Muscle of leg (tissue), 3 donors: ENCODE measurements at regions not wholly inside any gene's neighbourhood (a gene's known extent, or its start where the extent isn't known, plus 50 kb on each side); places are given as distances from the start of the nearest gene placed in this dataset.

Experiments
- DNase-seq: peaks from one replicate; pipeline ENCODE4 v3.0.0; 2013
- H3K27ac ChIP-seq: one replicate; pipeline ENCODE4 v1.5.1; 2013; ENCODE audit warnings: mild to moderate bottlenecking, low read length, control low read depth
- H3K27me3 ChIP-seq: one replicate; pipeline ENCODE4 v1.6.1; 2013; ENCODE audit warnings: low read length; ENCODE audit not compliant: control insufficient read depth, insufficient read depth
- H3K36me3 ChIP-seq: one replicate; pipeline ENCODE4 v1.6.1; 2013; ENCODE audit warnings: low read length; ENCODE audit not compliant: control insufficient read depth, insufficient read depth
- H3K4me1 ChIP-seq: one replicate; pipeline ENCODE4 v1.6.1; 2013; ENCODE audit warnings: low read length; ENCODE audit not compliant: control insufficient read depth, insufficient read depth
- H3K4me3 ChIP-seq: one replicate; pipeline ENCODE4 v1.5.1; 2013; ENCODE audit warnings: low read length, control low read depth
- H3K9me3 ChIP-seq: replicated peaks from 2 replicates; pipeline ENCODE4 v1.6.1; 2013; ENCODE audit warnings: low read depth, low read length; ENCODE audit not compliant: control insufficient read depth
- WGBS: methylation state at CpG from one replicate; pipeline ENCODE4 v1.1.5; 2013; ENCODE audit warnings: missing lambda C conversion rate; ENCODE audit not compliant: insufficient coverage; 5-methylcytosine and 5-hydroxymethylcytosine counted together

DNA sequence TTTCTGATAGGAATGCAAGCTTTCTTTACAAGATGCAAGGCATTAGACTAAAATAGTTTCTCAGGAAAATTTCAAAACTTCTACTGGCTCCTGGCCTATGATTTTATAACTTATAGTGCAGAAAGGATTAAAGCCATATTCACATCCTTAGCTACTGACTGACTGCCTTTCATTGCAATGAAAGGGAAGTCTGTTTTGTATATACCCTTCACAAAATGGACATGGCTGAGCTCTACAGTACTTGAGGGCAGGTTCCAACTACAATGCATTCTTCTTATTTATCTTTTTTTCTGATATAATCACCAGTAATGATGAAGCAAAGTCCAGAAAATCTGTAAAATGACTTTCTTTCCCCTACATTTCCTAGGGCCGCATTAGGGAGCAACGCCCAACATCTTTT, 100.5 kb upstream of the ESRRG start:
- no peak overlapping the region for H3K4me3 ChIP-seq
- WGBS: no CpG with 5 or more reads among the region's 2 CpGs
- DNase-seq: no peak

DNA sequence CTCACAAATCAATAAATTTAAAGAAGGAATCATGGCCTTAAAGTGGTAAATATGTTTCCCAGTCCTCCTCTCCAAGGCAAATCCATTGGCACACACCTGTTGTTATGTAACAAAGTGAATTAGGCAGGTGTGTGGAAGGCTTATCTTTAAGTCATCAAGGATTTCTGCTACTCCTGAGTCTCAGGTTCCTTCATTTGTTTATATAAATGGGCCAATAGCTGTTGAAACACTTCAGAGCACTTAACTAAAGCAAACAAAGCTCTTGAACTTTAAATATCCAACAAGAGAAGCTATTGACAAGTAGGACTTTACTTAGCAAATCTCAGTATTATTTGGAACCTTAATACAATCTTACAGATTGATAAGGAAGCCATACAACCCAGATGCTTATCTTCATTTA, 99.3 kb upstream of the ESRRG start:
- H3K4me3 ChIP-seq: no peak overlapping the region
- no peak for DNase-seq
- no peaks in the 10 kb centered on the region for H3K9me3 ChIP-seq
- H3K4me1 ChIP-seq: peaks cover 3% of the 10 kb centered on the region
- H3K27ac ChIP-seq: no peak overlapping the region
- no peaks in the 10 kb centered on the region for H3K36me3 ChIP-seq
- H3K27me3 ChIP-seq: no peaks in the 10 kb centered on the region

More for the DNA sequence above, 100.5 kb upstream of the ESRRG start:
- Histone ChIP-seq H3K36me3 (no peaks in the 10 kb centered on the region), H3K27ac (no peak overlapping the region), H3K9me3 (no peaks in the 10 kb centered on the region), H3K4me1 (no peaks in the 10 kb centered on the region), H3K27me3 (no peaks in the 10 kb centered on the region)

DNA sequence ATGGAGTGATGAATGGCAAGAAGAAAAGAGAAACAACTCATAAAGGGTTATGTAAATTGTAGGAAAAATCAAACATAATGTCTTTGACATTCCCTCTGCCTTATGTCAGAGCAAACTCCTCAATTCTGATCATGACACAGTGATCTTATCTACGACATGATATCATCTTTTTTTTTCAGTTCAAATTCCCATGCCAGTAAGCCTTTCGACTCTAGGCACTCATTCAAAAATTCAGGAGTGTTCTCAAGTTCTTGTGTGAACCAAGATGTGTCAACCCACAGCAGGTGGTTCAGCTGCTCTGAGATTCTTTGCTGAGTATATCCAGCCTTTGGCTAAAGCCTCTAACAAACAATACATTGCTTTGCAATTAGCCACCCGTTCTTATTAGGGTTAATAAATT, 97.1 kb upstream of the ESRRG start:
- H3K4me3 ChIP-seq: no peak overlapping the region
- no peaks in the 10 kb centered on the region for H3K9me3 ChIP-seq
- peaks cover 9% of the 10 kb centered on the region for H3K4me1 ChIP-seq
- DNase-seq: peak; percentile 57
- no peaks in the 10 kb centered on the region for H3K27me3 ChIP-seq
- no peaks in the 10 kb centered on the region for H3K36me3 ChIP-seq
- H3K27ac ChIP-seq: no peak overlapping the region
- 57% methylated on average over 1 of the region's 3 CpGs for WGBS

DNA sequence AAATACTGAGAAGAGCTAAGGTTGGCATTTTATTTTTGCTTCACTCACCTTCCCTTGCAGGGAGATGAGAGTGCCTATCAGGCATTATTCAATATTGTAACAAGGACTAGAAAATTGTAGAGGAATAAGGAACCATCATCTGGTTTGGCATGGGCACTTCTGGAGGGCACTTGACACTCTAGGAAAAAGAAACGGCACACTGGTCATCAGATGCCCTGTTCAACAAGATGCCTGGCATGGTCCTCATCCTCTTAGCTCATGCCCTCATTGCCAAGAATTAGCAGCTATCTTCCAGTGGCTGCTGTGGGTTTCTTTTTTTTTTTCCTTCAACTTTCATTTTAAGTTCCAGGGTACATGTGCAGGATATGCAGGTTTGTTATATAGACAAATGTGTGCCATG, 95.1 kb upstream of the ESRRG start:
- 75% methylated on average over 1 of the region's 1 CpG for WGBS
- no peak for DNase-seq
- no peak overlapping the region for H3K27ac ChIP-seq
- no peaks in the 10 kb centered on the region for H3K27me3 ChIP-seq
- H3K9me3 ChIP-seq: no peaks in the 10 kb centered on the region
- H3K4me1 ChIP-seq: peaks cover 23% of the 10 kb centered on the region
- H3K36me3 ChIP-seq: no peaks in the 10 kb centered on the region
- H3K4me3 ChIP-seq: no peak overlapping the region

DNA sequence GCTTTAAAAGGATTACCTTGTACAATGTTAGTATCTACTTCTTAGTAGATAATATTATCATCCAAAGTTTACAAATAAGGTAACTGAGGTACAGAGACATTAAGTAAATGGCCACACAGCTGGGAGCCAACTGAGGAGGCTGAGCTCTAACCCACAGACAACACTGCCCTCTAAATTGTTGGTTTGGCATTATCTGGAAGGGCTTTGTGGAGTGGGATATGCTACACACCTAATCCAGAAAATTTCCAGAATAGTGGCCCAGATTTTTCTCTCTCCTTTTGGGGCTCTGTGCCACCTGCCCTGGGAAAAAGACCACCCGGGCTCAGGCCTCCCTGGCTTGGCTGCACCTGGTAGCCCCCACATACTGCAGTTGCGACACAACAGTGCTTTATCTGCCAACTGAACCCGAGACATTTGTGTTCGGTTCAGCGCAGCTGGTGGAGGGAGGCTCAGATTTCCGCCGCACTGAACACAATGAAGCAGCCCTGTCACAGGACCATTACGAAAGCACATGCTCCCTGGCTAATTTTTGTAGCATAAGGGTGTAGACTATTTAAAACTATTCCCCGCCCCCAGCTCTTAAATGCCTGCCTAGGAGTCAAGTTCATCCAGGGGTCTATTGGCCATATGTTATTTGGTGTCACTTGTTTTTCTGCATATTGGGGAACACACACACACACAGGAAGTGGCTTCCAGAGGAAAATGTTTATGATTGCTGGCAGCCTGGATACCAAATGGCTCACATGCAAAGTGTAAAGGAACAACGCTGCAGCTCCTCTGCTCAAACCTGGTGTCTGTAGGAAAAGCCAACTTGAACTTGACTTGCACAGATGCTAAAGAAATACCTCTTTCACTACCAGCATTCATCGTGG, 92.3 kb upstream of the ESRRG start:
- Histone ChIP-seq H3K4me3 (no peak overlapping the region), H3K27ac (peak overlapping the region; percentile 91), H3K4me1 (peaks cover 29% of the 10 kb centered on the region), H3K27me3 (no peaks in the 10 kb centered on the region), H3K9me3 (no peaks in the 10 kb centered on the region), H3K36me3 (no peaks in the 10 kb centered on the region)
- 3% methylated on average over 5 of the region's 11 CpGs for WGBS
- DNase-seq: peak; percentile 98

DNA sequence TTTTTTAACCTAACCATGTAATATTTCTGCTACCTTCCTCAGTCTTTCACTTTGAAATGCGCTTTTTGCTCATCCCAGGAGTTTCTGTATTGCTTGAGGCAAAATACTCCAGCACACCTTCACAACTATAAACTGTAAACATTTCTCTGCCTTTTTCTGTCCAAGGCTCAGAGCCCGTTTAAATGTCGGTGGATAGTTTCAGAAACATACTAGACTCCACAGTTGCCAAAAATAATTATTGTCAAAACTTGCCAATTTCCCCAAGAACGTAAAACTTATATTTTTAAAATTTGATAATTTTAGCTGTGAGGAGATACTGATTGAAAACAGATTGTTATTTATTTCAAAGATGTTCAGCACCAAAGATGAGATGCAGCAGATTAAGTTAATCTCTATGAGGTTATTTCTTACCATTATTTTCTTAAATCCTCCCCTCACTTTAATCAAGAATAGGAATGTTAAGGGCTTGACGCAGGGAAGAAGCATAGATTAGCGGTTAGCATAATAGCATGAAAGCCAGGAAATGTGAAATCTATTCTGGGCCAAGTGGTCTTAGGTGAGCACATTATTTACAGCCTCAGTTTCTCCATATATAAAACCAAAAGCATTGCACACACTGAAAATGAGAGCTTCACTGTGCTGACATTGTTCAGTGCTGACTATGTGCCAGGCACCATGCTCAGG, 91.5 kb upstream of the ESRRG start:
- H3K27me3 ChIP-seq: no peaks in the 10 kb centered on the region
- 11% methylated on average over 1 of the region's 6 CpGs for WGBS
- H3K36me3 ChIP-seq: no peaks in the 10 kb centered on the region
- H3K4me1 ChIP-seq: peaks cover 29% of the 10 kb centered on the region
- H3K9me3 ChIP-seq: no peaks in the 10 kb centered on the region
- DNase-seq: peak; percentile 78
- H3K4me3 ChIP-seq: no peak overlapping the region
- peak overlapping the region; percentile 91 for H3K27ac ChIP-seq

DNA sequence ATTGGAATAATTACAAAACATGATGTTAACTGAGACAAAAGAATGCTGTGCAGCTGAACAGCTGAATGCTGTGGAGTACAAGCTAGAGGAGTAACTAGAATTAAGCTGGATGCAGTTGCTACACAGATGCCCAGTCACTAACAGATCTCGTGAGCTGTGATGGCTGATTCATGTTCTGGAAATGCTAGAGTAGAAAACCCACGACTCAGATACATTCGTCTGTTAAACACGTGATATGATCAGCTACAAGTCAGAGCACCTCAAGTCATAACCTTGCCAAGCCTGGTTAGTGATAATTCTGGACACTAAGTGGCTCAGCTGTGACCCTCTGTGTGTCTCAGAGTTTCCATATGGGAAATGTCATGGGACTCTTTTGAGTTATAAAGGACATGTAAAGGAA, 89.7 kb upstream of the ESRRG start:
- peak overlapping the region; percentile 76 for H3K27ac ChIP-seq
- DNase-seq: peak; percentile 78
- no CpG with 5 or more reads among the region's 4 CpGs for WGBS
- H3K4me3 ChIP-seq: no peak overlapping the region
- H3K4me1 ChIP-seq: peaks cover 26% of the 10 kb centered on the region
- no peaks in the 10 kb centered on the region for H3K9me3 ChIP-seq
- no peaks in the 10 kb centered on the region for H3K36me3 ChIP-seq
- no peaks in the 10 kb centered on the region for H3K27me3 ChIP-seq

DNA sequence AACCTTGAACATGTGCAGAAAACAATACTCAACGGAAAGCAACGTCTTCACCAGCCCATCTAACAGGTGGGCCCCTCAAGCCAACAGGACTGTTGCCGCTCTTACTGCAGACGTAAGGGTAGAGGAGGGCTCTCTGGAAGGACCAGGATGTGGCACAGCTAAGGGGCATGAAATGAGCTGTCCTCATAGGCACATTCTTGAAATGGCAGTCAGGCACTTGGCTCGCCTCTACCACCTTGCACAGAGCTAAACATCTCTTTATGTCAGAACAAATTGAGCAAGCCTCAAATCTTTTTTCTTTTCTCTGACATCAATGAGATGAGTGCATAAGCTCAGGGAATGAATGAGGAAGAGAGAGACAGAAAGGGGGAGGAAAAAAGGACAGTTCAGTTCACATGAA, 86.4 kb upstream of the ESRRG start:
- Histone ChIP-seq H3K36me3 (no peaks in the 10 kb centered on the region), H3K27me3 (no peaks in the 10 kb centered on the region), H3K27ac (no peak overlapping the region), H3K9me3 (no peaks in the 10 kb centered on the region), H3K4me3 (no peak overlapping the region), H3K4me1 (peaks cover 23% of the 10 kb centered on the region)
- no peak for DNase-seq
- no CpG with 5 or more reads among the region's 5 CpGs for WGBS

DNA sequence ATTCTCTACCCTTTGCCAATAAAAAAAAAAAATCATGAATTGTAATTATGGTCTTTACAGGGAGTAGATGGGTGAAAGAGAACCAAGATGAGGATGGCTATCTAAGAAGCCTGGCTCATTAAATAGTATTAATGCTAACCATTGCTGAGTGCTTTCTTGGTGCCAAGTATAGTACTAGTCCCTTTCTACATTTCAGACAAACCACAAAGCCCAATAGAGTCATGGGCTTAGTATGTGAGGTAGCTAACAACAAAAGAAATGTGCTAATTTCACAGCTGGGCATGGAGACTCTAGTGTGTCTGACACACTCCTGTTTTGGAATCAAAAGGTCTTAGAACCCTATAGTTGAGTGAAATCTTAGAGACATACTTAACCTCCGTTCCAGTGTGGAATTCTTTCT, 84.5 kb upstream of the ESRRG start:
- Histone ChIP-seq H3K4me1 (peaks cover 11% of the 10 kb centered on the region), H3K4me3 (no peak overlapping the region), H3K9me3 (no peaks in the 10 kb centered on the region), H3K27me3 (no peaks in the 10 kb centered on the region), H3K27ac (no peak overlapping the region), H3K36me3 (no peaks in the 10 kb centered on the region)
- no peak for DNase-seq
- WGBS: no CpG with 5 or more reads among the region's 1 CpG

DNA sequence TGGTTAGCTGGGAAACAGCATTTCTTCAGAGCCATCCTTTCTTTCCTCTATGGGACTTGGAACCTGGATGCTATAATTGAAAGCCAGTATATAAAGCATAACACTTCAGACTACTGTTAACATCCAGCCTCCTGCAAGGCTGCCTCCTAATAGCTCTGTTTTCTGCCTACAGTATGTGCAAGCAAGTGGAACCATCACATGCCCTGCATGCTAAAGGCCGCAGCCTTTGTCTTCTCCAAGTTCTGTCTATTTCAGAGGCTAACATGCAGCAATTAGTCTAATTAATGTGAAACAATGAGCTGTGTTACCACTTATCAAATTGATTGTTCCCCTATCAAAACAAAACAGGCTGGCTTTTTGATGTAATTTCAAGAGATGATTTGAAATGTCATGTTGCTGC, 82.7 kb upstream of the ESRRG start:
- no peaks in the 10 kb centered on the region for H3K27me3 ChIP-seq
- H3K27ac ChIP-seq: no peak overlapping the region
- WGBS: no CpG with 5 or more reads among the region's 1 CpG
- no peaks in the 10 kb centered on the region for H3K36me3 ChIP-seq
- H3K9me3 ChIP-seq: no peaks in the 10 kb centered on the region
- no peak overlapping the region for H3K4me3 ChIP-seq
- H3K4me1 ChIP-seq: peaks cover 9% of the 10 kb centered on the region
- no peak for DNase-seq
